ENCODE measurements at regions not wholly inside any gene's neighbourhood (a gene's known extent, or its start where the extent isn't known, plus 50 kb on each side); places are given as distances from the start of the nearest gene placed in this dataset.

DNA sequence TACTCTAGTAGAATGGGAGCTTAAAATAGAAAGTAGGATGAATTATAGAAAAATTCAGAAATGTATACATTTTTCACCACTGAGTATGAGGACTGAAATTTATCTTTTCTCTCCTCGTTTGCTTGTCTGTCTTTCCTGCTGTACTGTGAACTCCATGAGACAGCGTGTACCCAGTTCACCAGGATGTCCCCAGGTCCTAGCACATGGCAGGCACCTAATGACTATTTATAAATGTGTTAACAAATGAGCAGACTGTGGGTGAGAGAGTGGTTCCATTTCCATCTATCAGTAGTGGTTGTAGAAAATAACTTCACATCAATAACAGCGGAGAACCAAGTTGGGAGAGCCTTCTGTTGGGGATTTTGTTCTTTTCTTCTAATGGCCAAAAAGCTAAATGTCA lies 106.3 kb downstream of the NUS1 start:
- TF ChIP-seq POLR2AphosphoS5 (IDR thresholded peaks at IDR 0.05; ENCODE audit: low read depth): no peak
- TF ChIP-seq, protein P1, sequence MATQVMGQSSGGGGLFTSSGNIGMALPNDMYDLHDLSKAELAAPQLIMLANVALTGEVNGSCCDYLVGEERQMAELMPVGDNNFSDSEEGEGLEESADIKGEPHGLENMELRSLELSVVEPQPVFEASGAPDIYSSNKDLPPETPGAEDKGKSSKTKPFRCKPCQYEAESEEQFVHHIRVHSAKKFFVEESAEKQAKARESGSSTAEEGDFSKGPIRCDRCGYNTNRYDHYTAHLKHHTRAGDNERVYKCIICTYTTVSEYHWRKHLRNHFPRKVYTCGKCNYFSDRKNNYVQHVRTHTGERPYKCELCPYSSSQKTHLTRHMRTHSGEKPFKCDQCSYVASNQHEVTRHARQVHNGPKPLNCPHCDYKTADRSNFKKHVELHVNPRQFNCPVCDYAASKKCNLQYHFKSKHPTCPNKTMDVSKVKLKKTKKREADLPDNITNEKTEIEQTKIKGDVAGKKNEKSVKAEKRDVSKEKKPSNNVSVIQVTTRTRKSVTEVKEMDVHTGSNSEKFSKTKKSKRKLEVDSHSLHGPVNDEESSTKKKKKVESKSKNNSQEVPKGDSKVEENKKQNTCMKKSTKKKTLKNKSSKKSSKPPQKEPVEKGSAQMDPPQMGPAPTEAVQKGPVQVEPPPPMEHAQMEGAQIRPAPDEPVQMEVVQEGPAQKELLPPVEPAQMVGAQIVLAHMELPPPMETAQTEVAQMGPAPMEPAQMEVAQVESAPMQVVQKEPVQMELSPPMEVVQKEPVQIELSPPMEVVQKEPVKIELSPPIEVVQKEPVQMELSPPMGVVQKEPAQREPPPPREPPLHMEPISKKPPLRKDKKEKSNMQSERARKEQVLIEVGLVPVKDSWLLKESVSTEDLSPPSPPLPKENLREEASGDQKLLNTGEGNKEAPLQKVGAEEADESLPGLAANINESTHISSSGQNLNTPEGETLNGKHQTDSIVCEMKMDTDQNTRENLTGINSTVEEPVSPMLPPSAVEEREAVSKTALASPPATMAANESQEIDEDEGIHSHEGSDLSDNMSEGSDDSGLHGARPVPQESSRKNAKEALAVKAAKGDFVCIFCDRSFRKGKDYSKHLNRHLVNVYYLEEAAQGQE (IDR thresholded peaks at IDR 0.05; ENCODE audit: insufficient replicate concordance, low read depth): no peak
- TF ChIP-seq GABPA (IDR thresholded peaks at IDR 0.05; ENCODE audit: low read depth): no peak
- no peak for TF ChIP-seq SPI1 (IDR thresholded peaks at IDR 0.05; ENCODE audit: borderline replicate concordance, low read depth)
- TF ChIP-seq, protein P2, sequence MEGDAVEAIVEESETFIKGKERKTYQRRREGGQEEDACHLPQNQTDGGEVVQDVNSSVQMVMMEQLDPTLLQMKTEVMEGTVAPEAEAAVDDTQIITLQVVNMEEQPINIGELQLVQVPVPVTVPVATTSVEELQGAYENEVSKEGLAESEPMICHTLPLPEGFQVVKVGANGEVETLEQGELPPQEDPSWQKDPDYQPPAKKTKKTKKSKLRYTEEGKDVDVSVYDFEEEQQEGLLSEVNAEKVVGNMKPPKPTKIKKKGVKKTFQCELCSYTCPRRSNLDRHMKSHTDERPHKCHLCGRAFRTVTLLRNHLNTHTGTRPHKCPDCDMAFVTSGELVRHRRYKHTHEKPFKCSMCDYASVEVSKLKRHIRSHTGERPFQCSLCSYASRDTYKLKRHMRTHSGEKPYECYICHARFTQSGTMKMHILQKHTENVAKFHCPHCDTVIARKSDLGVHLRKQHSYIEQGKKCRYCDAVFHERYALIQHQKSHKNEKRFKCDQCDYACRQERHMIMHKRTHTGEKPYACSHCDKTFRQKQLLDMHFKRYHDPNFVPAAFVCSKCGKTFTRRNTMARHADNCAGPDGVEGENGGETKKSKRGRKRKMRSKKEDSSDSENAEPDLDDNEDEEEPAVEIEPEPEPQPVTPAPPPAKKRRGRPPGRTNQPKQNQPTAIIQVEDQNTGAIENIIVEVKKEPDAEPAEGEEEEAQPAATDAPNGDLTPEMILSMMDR (IDR thresholded peaks at IDR 0.05; ENCODE audit: insufficient read depth, low read length): no peak
- Histone ChIP-seq H3K27ac (replicated peaks) (no peak overlapping the region), H3K4me3 (replicated peaks; ENCODE audit: insufficient read depth, low read length) (no peak overlapping the region), H3K27me3 (ENCODE audit: insufficient read depth, poor library complexity, severe bottlenecking) (peaks cover 2% of the 10 kb centered on the region)
- DNase-seq (ENCODE audit: low read depth in 1 of 2, low spot score in 1 of 2): no peak

DNA sequence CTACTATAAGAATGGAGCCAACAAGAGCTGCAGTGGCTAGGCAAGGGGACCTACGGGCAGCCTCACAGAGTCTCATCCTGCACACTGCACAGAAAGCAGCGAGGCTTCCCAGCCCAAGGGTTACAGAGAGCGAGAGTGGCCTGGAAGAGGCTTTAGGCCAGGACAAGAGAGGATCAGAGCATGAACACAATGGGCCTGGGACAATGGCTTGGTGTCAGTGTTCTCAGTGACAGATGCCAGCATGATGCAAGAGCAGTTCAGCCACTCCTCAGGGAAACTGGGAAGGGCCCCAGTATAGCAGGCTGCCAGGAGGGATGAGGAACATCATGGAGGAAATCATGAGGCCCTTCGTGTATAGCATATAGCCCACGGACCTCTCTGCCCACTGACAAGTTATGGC lies 108.0 kb downstream of the NUS1 start:
- Histone ChIP-seq H3K27me3 (ENCODE audit: insufficient read depth, poor library complexity, severe bottlenecking) (peaks cover 2% of the 10 kb centered on the region), H3K27ac (replicated peaks) (no peak overlapping the region), H3K4me3 (replicated peaks; ENCODE audit: insufficient read depth, low read length) (no peak overlapping the region)
- no peak for DNase-seq (ENCODE audit: low read depth in 1 of 2, low spot score in 1 of 2)
- TF ChIP-seq SPI1 (IDR thresholded peaks at IDR 0.05; ENCODE audit: borderline replicate concordance, low read depth) (no peak), POLR2AphosphoS5 (IDR thresholded peaks at IDR 0.05; ENCODE audit: low read depth) (no peak), GABPA (IDR thresholded peaks at IDR 0.05; ENCODE audit: low read depth) (no peak)
- TF ChIP-seq, protein P2 (IDR thresholded peaks at IDR 0.05; ENCODE audit: insufficient read depth, low read length): no peak
- TF ChIP-seq, protein P1 (IDR thresholded peaks at IDR 0.05; ENCODE audit: insufficient replicate concordance, low read depth): no peak

DNA sequence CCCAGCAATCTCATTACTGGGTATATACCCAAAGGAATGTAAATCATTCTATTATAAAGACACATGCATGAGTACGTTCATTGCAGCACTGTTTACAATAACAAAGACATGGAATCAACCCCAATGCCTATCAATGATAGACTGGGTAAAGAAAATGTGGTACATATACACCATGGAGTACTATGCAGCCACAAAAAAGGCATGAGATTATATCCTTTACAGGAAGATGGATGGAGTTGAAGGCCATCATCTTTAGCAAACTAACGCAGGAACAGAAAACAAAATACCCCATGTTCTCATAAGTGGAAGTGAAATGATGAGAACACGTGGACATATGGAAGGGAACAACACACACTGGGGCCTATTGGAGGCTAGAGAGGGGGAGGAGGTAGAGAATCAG lies 115.7 kb downstream of the NUS1 start:
- Histone ChIP-seq H3K27ac (replicated peaks) (no peak overlapping the region), H3K27me3 (ENCODE audit: insufficient read depth, poor library complexity, severe bottlenecking) (no peaks in the 10 kb centered on the region), H3K4me3 (replicated peaks; ENCODE audit: insufficient read depth, low read length) (no peak overlapping the region)
- no peak for DNase-seq (ENCODE audit: low read depth in 1 of 2, low spot score in 1 of 2)
- TF ChIP-seq, protein P2 (IDR thresholded peaks at IDR 0.05; ENCODE audit: insufficient read depth, low read length): no peak
- TF ChIP-seq POLR2AphosphoS5 (IDR thresholded peaks at IDR 0.05; ENCODE audit: low read depth) (no peak), SPI1 (IDR thresholded peaks at IDR 0.05; ENCODE audit: borderline replicate concordance, low read depth) (no peak), GABPA (IDR thresholded peaks at IDR 0.05; ENCODE audit: low read depth) (no peak)
- TF ChIP-seq, protein P1 (IDR thresholded peaks at IDR 0.05; ENCODE audit: insufficient replicate concordance, low read depth): no peak
